WTC11 (cell line): ENCODE measurements at regions not wholly inside any gene's neighbourhood (a gene's known extent, or its start where the extent isn't known, plus 50 kb on each side); places are given as distances from the start of the nearest gene placed in this dataset.

Experiments used
- ATAC-seq: fragments of 200-7000 bp; cut with Tn5 transposase; 2 replicates; pipeline ENCODE4 v1.10.0; 2021; ENCODE audit warnings: mild to moderate bottlenecking, moderate library complexity
- CTCF ChIA-PET: fragments of 300-600 bp; sonication (Branson Sonifier 250); formaldehyde crosslinking; loops from one replicate; lab custom pipeline; 2021; ENCODE audit warnings: antibody characterized with exemption; lab: Charles Lee
- POLR2A ChIA-PET: fragments of 350-600 bp; sonication (Branson Sonifier 250); formaldehyde crosslinking; loops from one replicate; lab custom pipeline; 2021; ENCODE audit warnings: antibody characterized with exemption; lab: Charles Lee
- DNase-seq: peaks from one replicate; pipeline ENCODE4 v3.0.0; 2021; ENCODE audit warnings: low spot score
- H3K27ac Mint-ChIP-seq: 2 replicates; pipeline ENCODE4 v1.8.0; 2021; ENCODE audit warnings: mixed read lengths
- H3K27me3 Mint-ChIP-seq: 2 replicates; pipeline ENCODE4 v1.8.0; 2021; ENCODE audit warnings: low read depth, mild to moderate bottlenecking, moderate library complexity, mixed read lengths
- H3K36me3 Mint-ChIP-seq: 2 replicates; pipeline ENCODE4 v1.8.0; 2021; ENCODE audit warnings: mixed read lengths
- H3K4me1 Mint-ChIP-seq: 2 replicates; pipeline ENCODE4 v1.8.0; 2022; ENCODE audit warnings: mixed read lengths
- H3K4me3 Mint-ChIP-seq: 2 replicates; pipeline ENCODE4 v1.8.0; 2021; ENCODE audit warnings: mild to moderate bottlenecking, moderate library complexity, mixed read lengths
- H3K9me3 Mint-ChIP-seq: 2 replicates; pipeline ENCODE4 v1.8.0; 2021; ENCODE audit warnings: mixed read lengths
- ATF6 ChIP-seq: sonication (generic); formaldehyde crosslinking; IDR thresholded peaks from 2 replicates; pipeline ENCODE4 v1.8.1; 2023; ENCODE audit warnings: mild to moderate bottlenecking, missing genetic modification reagents
- FOXP1 ChIP-seq: sonication (generic); formaldehyde crosslinking; IDR thresholded peaks from 2 replicates; pipeline ENCODE4 v1.8.0; 2022; ENCODE audit warnings: missing genetic modification reagents, mild to moderate bottlenecking, moderate library complexity, borderline replicate concordance
- GRHL2 ChIP-seq: fragments of 250-450 bp; sonication (Bioruptor Pico); IDR thresholded peaks from 2 replicates; pipeline ENCODE4 v1.8.0; 2022; ENCODE audit warnings: mild to moderate bottlenecking, moderate library complexity; ENCODE audit not compliant: insufficient replicate concordance, severe bottlenecking
- HMGA2 ChIP-seq: fragments of 250-450 bp; sonication (Bioruptor Pico); IDR thresholded peaks from 2 replicates; pipeline ENCODE4 v1.4.0; 2021; ENCODE audit warnings: mild to moderate bottlenecking, moderate library complexity
- MXD4 ChIP-seq: fragments of 250-450 bp; sonication (Bioruptor Pico); IDR thresholded peaks from 2 replicates; pipeline ENCODE4 v1.8.0; 2021; ENCODE audit warnings: mild to moderate bottlenecking, moderate library complexity, borderline replicate concordance
- PRRX2 ChIP-seq: fragments of 250-450 bp; sonication (Bioruptor Pico); IDR thresholded peaks from 2 replicates; pipeline ENCODE4 v1.8.0; 2021; ENCODE audit warnings: mild to moderate bottlenecking
- RORB ChIP-seq: fragments of 250-450 bp; sonication (Bioruptor Pico); IDR thresholded peaks from 2 replicates; pipeline ENCODE4 v1.9.0; 2021; ENCODE audit warnings: mild to moderate bottlenecking
- SMAD4 ChIP-seq: sonication (generic); formaldehyde crosslinking; IDR thresholded peaks from 2 replicates; pipeline ENCODE4 v1.8.0; 2022; ENCODE audit warnings: mild to moderate bottlenecking, missing genetic modification reagents
- ZNF121 ChIP-seq: sonication (generic); formaldehyde crosslinking; IDR thresholded peaks from 2 replicates; pipeline ENCODE4 v1.8.0; 2023; ENCODE audit warnings: missing genetic modification reagents
- ZNF138 ChIP-seq: sonication (generic); formaldehyde crosslinking; conservative IDR thresholded peaks from 2 replicates; pipeline ENCODE4 v1.8.1; 2022; ENCODE audit warnings: mild to moderate bottlenecking, moderate library complexity, missing genetic modification reagents
- ZNF232 ChIP-seq: sonication (generic); formaldehyde crosslinking; IDR thresholded peaks from 2 replicates; pipeline ENCODE4 v1.8.0; 2022; ENCODE audit warnings: mild to moderate bottlenecking, missing genetic modification reagents
- ZNF263 ChIP-seq: sonication (generic); formaldehyde crosslinking; IDR thresholded peaks from 2 replicates; pipeline ENCODE4 v1.8.1; 2022; ENCODE audit warnings: low read depth, mild to moderate bottlenecking, moderate library complexity, missing genetic modification reagents
- ZNF425 ChIP-seq: fragments of 250-450 bp; sonication (Bioruptor Pico); conservative IDR thresholded peaks from 2 replicates; pipeline ENCODE4 v1.9.0; 2021; ENCODE audit warnings: mild to moderate bottlenecking
- TF ChIP-seq, protein P1 (sequence below): sonication (generic); formaldehyde crosslinking; IDR thresholded peaks from 2 replicates; pipeline ENCODE4 v1.8.1; 2023; ENCODE audit warnings: mild to moderate bottlenecking, missing genetic modification reagents
- TF ChIP-seq, protein P2 (sequence below): sonication (generic); formaldehyde crosslinking; IDR thresholded peaks from 2 replicates; pipeline ENCODE4 v1.8.0; 2022; ENCODE audit warnings: mild to moderate bottlenecking, missing genetic modification reagents
- TF ChIP-seq, protein P3 (sequence below): fragments of 250-450 bp; sonication (Bioruptor Pico); IDR thresholded peaks from 2 replicates; pipeline ENCODE4 v1.8.0; 2021; ENCODE audit warnings: mild to moderate bottlenecking
- TF ChIP-seq, protein P4 (sequence below): sonication (generic); formaldehyde crosslinking; IDR thresholded peaks from 2 replicates; pipeline ENCODE4 v1.8.1; 2023; ENCODE audit warnings: mild to moderate bottlenecking, missing genetic modification reagents, moderate library complexity
- TF ChIP-seq, protein P5 (sequence below): sonication (generic); formaldehyde crosslinking; IDR thresholded peaks from 2 replicates; pipeline ENCODE4 v1.8.0; 2022; ENCODE audit warnings: mild to moderate bottlenecking, missing genetic modification reagents
- TF ChIP-seq, protein P6 (sequence below): sonication (generic); formaldehyde crosslinking; IDR thresholded peaks from 2 replicates; pipeline ENCODE4 v1.8.1; 2022; ENCODE audit warnings: low read depth, missing genetic modification reagents, borderline replicate concordance

GRCh38 chr12:131460520-131460919 lies 250.4 kb upstream of the SFSWAP start (continued):
- TF ChIP-seq, protein P1, sequence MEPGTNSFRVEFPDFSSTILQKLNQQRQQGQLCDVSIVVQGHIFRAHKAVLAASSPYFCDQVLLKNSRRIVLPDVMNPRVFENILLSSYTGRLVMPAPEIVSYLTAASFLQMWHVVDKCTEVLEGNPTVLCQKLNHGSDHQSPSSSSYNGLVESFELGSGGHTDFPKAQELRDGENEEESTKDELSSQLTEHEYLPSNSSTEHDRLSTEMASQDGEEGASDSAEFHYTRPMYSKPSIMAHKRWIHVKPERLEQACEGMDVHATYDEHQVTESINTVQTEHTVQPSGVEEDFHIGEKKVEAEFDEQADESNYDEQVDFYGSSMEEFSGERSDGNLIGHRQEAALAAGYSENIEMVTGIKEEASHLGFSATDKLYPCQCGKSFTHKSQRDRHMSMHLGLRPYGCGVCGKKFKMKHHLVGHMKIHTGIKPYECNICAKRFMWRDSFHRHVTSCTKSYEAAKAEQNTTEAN (CRISPR knock-in tag), result no peak
- TF ChIP-seq MXD4 (CRISPR knock-in tag), result no peak
- TF ChIP-seq, protein P2, sequence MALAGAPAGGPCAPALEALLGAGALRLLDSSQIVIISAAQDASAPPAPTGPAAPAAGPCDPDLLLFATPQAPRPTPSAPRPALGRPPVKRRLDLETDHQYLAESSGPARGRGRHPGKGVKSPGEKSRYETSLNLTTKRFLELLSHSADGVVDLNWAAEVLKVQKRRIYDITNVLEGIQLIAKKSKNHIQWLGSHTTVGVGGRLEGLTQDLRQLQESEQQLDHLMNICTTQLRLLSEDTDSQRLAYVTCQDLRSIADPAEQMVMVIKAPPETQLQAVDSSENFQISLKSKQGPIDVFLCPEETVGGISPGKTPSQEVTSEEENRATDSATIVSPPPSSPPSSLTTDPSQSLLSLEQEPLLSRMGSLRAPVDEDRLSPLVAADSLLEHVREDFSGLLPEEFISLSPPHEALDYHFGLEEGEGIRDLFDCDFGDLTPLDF (CRISPR knock-in tag), result no peak
- TF ChIP-seq ZNF425, result no peak
- TF ChIP-seq RORB, result no peak
- TF ChIP-seq, protein P3, sequence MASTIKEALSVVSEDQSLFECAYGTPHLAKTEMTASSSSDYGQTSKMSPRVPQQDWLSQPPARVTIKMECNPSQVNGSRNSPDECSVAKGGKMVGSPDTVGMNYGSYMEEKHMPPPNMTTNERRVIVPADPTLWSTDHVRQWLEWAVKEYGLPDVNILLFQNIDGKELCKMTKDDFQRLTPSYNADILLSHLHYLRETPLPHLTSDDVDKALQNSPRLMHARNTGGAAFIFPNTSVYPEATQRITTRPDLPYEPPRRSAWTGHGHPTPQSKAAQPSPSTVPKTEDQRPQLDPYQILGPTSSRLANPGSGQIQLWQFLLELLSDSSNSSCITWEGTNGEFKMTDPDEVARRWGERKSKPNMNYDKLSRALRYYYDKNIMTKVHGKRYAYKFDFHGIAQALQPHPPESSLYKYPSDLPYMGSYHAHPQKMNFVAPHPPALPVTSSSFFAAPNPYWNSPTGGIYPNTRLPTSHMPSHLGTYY, result no peak
- TF ChIP-seq, all 79 proteins: peak for 0

DNA sequence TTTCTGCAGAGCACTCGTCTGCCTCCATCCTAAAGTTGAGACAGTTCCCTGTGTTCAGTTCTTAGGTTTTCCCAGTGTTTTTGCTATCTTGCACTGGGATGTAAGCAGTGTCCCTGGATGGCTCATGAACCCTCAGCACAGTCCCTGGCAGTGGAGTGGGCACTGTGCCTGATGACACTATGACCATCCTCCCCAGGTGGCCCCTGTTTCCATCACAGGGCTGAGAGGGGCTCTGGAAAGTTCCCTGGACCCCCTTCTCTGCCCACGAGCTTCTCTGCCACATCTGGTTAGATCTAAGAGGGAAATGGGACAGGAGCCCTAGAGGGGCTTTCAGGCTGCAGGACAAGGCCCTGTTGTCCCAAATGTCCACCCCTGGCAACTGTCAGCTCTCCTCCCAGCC lies 249.8 kb upstream of the SFSWAP start:
- Mint-ChIP-seq H3K9me3 (peaks cover 6% of the 10 kb centered on the region), H3K27me3 (no peaks in the 10 kb centered on the region)
- POLR2A ChIA-PET, result no interaction called here
- no peak for ATAC-seq
- TF ChIP-seq FOXP1 (CRISPR knock-in tag) (no peak), ZNF138 (CRISPR knock-in tag) (no peak), HMGA2 (CRISPR knock-in tag) (no peak), PRRX2 (no peak), RORB (no peak)
- TF ChIP-seq, protein P4, sequence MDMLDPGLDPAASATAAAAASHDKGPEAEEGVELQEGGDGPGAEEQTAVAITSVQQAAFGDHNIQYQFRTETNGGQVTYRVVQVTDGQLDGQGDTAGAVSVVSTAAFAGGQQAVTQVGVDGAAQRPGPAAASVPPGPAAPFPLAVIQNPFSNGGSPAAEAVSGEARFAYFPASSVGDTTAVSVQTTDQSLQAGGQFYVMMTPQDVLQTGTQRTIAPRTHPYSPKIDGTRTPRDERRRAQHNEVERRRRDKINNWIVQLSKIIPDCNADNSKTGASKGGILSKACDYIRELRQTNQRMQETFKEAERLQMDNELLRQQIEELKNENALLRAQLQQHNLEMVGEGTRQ, result no peak
- TF ChIP-seq, protein P5, sequence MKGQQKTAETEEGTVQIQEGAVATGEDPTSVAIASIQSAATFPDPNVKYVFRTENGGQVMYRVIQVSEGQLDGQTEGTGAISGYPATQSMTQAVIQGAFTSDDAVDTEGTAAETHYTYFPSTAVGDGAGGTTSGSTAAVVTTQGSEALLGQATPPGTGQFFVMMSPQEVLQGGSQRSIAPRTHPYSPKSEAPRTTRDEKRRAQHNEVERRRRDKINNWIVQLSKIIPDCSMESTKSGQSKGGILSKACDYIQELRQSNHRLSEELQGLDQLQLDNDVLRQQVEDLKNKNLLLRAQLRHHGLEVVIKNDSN (CRISPR knock-in tag), result no peak
- TF ChIP-seq, all 79 proteins: peak for 0
- DNase-seq, result no peak
- H3K27ac Mint-ChIP-seq, result no peak overlapping the region
- CTCF ChIA-PET, result interaction anchor here (1.5 kb wide), 1 partner anchor 356 kb away, joined by 4 read pairs; no protein-coding TSS in a partner anchor
- H3K4me1 Mint-ChIP-seq, result no peaks in the 10 kb centered on the region
- H3K4me3 Mint-ChIP-seq, result no peak overlapping the region
- H3K36me3 Mint-ChIP-seq, result no peaks in the 10 kb centered on the region

GRCh38 chr12:131463174-131463573 lies 247.7 kb upstream of the SFSWAP start:
- Mint-ChIP-seq H3K4me1 (no peaks in the 10 kb centered on the region), H3K4me3 (no peak overlapping the region), H3K27ac (no peak overlapping the region), H3K27me3 (no peaks in the 10 kb centered on the region), H3K9me3 (peaks cover 17% of the 10 kb centered on the region), H3K36me3 (no peaks in the 10 kb centered on the region)
- ChIA-PET CTCF (interaction anchor here (1.2 kb wide), 1 partner anchor 8 kb away, joined by 3 read pairs; no protein-coding TSS in a partner anchor), POLR2A (no interaction called here)
- ATAC-seq, result no peak
- DNase-seq, result no peak
- TF ChIP-seq ATF6 (no peak), ZNF263 (CRISPR knock-in tag) (no peak), ZNF121 (CRISPR knock-in tag) (no peak), GRHL2 (no peak), SMAD4 (CRISPR knock-in tag) (no peak), ZNF232 (CRISPR knock-in tag) (no peak)
- TF ChIP-seq, protein P6, sequence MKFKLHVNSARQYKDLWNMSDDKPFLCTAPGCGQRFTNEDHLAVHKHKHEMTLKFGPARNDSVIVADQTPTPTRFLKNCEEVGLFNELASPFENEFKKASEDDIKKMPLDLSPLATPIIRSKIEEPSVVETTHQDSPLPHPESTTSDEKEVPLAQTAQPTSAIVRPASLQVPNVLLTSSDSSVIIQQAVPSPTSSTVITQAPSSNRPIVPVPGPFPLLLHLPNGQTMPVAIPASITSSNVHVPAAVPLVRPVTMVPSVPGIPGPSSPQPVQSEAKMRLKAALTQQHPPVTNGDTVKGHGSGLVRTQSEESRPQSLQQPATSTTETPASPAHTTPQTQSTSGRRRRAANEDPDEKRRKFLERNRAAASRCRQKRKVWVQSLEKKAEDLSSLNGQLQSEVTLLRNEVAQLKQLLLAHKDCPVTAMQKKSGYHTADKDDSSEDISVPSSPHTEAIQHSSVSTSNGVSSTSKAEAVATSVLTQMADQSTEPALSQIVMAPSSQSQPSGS, result no peak
